GM21360 (cell line): ENCODE measurements at regions not wholly inside any gene's neighbourhood (a gene's known extent, or its start where the extent isn't known, plus 50 kb on each side); places are given as distances from the start of the nearest gene placed in this dataset.

Experiments
- ATAC-seq: cut with Tn5 transposase; IDR thresholded peaks from one replicate; pipeline ENCODE4 v1.9.1; 2021; ENCODE audit warnings: mild to moderate bottlenecking, moderate library complexity; ENCODE audit not compliant: unreplicated experiment

- ATAC-seq, result no peak
Measured at GRCh38 chr14:54126947-54127346, 170.3 kb upstream of the BMP4 start.

- ATAC-seq, result no peak
Measured at GRCh38 chr14:54127526-54127925, 170.9 kb upstream of the BMP4 start.

- ATAC-seq, result no peak
Measured at GRCh38 chr14:54129850-54130640, 173.4 kb upstream of the BMP4 start.

- ATAC-seq, result no peak
Measured at GRCh38 chr14:54132496-54132895, 175.9 kb upstream of the BMP4 start.

GRCh38 chr14:54133896-54134295, 177.3 kb upstream of the BMP4 start:
- ATAC-seq, result no peak

- no peak for ATAC-seq
Measured at GRCh38 chr14:54135804-54136280, 179.2 kb upstream of the BMP4 start.

- ATAC-seq, result no peak
Measured at GRCh38 chr14:54136894-54137613, 180.4 kb upstream of the BMP4 start.

- no peak for ATAC-seq
Measured at GRCh38 chr14:54137614-54137961, 181.0 kb upstream of the BMP4 start.

- ATAC-seq, result no peak
Measured at GRCh38 chr14:54138024-54138353, 181.4 kb upstream of the BMP4 start.

- no peak for ATAC-seq
Measured at GRCh38 chr14:54138354-54139038, 181.9 kb upstream of the BMP4 start.

- ATAC-seq, result no peak
Measured at GRCh38 chr14:54140551-54140950, 183.9 kb upstream of the BMP4 start.

- ATAC-seq, result no peak
Measured at GRCh38 chr14:54146601-54147000, 190.0 kb upstream of the BMP4 start.

GRCh38 chr14:54147282-54147681, 190.7 kb upstream of the BMP4 start:
- ATAC-seq, result no peak

- no peak for ATAC-seq
Measured at GRCh38 chr14:54147758-54148157, 191.1 kb upstream of the BMP4 start.

- ATAC-seq, result no peak
Measured at GRCh38 chr14:54148251-54148650, 191.6 kb upstream of the BMP4 start.

- ATAC-seq, result no peak
Measured at GRCh38 chr14:54152351-54152750, 195.7 kb upstream of the BMP4 start.

GRCh38 chr14:54166049-54166950, 209.7 kb upstream of the BMP4 start:
- ATAC-seq, result no peak

GRCh38 chr14:54168489-54168888, 211.9 kb upstream of the BMP4 start:
- ATAC-seq, result no peak

GRCh38 chr14:54169254-54169924, 212.8 kb upstream of the BMP4 start:
- no peak for ATAC-seq

- no peak for ATAC-seq
Measured at GRCh38 chr14:54170301-54170700, 213.7 kb upstream of the BMP4 start.
